Lung (tissue), 11 donors: ENCODE measurements at regions not wholly inside any gene's neighbourhood (a gene's known extent, or its start where the extent isn't known, plus 50 kb on each side); places are given as distances from the start of the nearest gene placed in this dataset.

Experiments used
- ATAC-seq: fragments of 200-7000 bp; cut with Tn5 transposase; one replicate; pipeline ENCODE4 v1.9.1; 2020; ENCODE audit warnings: moderate number of reproducible peaks; ENCODE audit not compliant: insufficient read depth, low FRiP score
- DNase-seq, 3 donors: peaks; one replicate each; pipeline ENCODE4 v3.0.0-alpha.2; 2013 to 2017
- H3K27ac ChIP-seq, 2 donors: one replicate each; pipeline ENCODE4 v1.5.1; 2013; ENCODE audit warnings: mild to moderate bottlenecking in 2 of 2, moderate library complexity in 2 of 2, control low read depth in 1 of 2, inconsistent platforms in 1 of 2, low read depth in 1 of 2, low read length in 1 of 2
- H3K27me3 ChIP-seq, 3 donors: one replicate each; pipeline ENCODE4 v1.5.1; 2013; ENCODE audit warnings: low read length in 2 of 3; ENCODE audit not compliant: control insufficient read depth in 3 of 3, insufficient read depth in 3 of 3
- H3K36me3 ChIP-seq, 4 donors: one replicate each; pipeline ENCODE4 v1.5.1; 2013; ENCODE audit warnings: low read length in 4 of 4, mild to moderate bottlenecking in 1 of 4, moderate library complexity in 1 of 4; ENCODE audit not compliant: control insufficient read depth in 4 of 4, insufficient read depth in 4 of 4
- H3K4me1 ChIP-seq, 5 donors: one replicate each; pipeline ENCODE4 v1.5.1; 2013; ENCODE audit warnings: low read length in 5 of 5, mild to moderate bottlenecking in 2 of 5, moderate library complexity in 1 of 5; ENCODE audit not compliant: control insufficient read depth in 5 of 5, insufficient read depth in 5 of 5
- H3K4me3 ChIP-seq: one replicate; pipeline ENCODE4 v1.5.1; 2013; ENCODE audit warnings: mild to moderate bottlenecking, control low read depth, moderate library complexity
- H3K9ac ChIP-seq, 2 donors: one replicate each; pipeline ENCODE4 v1.5.1; 2013; ENCODE audit warnings: low read length in 2 of 2, control low read depth in 1 of 2; ENCODE audit not compliant: insufficient read depth in 1 of 2
- H3K9me3 ChIP-seq, 4 donors: one replicate each; pipeline ENCODE4 v1.5.1; 2013; ENCODE audit warnings: low read length in 3 of 4, mild to moderate bottlenecking in 1 of 4, moderate library complexity in 1 of 4; ENCODE audit not compliant: control insufficient read depth in 4 of 4, insufficient read depth in 3 of 4
- CTCF ChIP-seq: IDR thresholded peaks from 2 replicates; pipeline ENCODE4 v1.5.1; 2012; ENCODE audit warnings: mild to moderate bottlenecking; ENCODE audit errors: control extremely low read depth, extremely low read depth
- WGBS, 2 donors: extraction: QIAGEN DNeasy Blood & Tissue Kit; methylation state at CpG; one replicate each; pipeline ENCODE4 v1.1.7; 2013; 5-methylcytosine and 5-hydroxymethylcytosine counted together
- donor health status: control.
- donor health status: control.
- donor health status: Bipolar disorder and iron deficiency.
- donor health status: healthy.
- donor health status: DM: yes; HTN: yes; CAD: no.

DNA sequence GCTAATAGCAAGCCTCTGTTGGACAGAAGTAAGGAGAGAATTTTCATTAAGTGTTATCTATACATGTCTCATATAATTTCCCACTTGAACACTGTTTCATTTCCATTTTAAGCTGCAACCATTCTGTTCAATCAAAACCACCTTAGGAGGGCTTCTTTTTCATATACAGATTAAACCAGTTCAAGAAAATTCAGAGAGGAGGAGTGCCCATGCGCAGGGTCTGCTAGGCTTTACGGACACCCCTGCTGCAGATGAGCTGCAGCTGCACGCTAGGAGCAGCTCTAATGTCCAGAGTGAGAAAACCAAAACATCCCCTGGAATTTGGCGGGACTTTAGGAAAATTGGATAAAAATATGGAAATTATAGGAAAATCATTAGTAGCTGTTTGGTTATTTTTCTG lies 541.0 kb downstream of the SPRY1 start:
- no peak for TF ChIP-seq CTCF
- Histone ChIP-seq H3K4me3 (no peak overlapping the region), H3K9me3 (peaks cover 0 to 1% (median 0%) of the 10 kb centered on the region in 4 donors), H3K27me3 (no peaks in the 10 kb centered on the region), H3K36me3 (peaks cover 0 to 2% (median 0%) of the 10 kb centered on the region in 4 donors), H3K4me1 (peaks cover 0 to 29% (median 4%) of the 10 kb centered on the region in 5 donors), H3K27ac (no peak overlapping the region), H3K9ac (no peak overlapping the region)
- WGBS, 2 donors: 77 to 86% methylated on average over 4 of the region's 4 CpGs
- no peak for ATAC-seq
- DNase-seq: peak; percentile 63 to 86 (median 86)

GRCh38 chr4:123939621-123940020 lies 543.0 kb downstream of the SPRY1 start:
- H3K9ac ChIP-seq: no peak overlapping the region
- peaks cover 0 to 29% (median 4%) of the 10 kb centered on the region in 5 donors for H3K4me1 ChIP-seq
- DNase-seq (peak in 1 of 3 donors; percentile 22), ATAC-seq (no peak)
- no peaks in the 10 kb centered on the region for H3K36me3 ChIP-seq
- H3K27ac ChIP-seq: no peak overlapping the region
- H3K27me3 ChIP-seq: no peaks in the 10 kb centered on the region
- no peak overlapping the region for H3K4me3 ChIP-seq
- TF ChIP-seq CTCF: no peak
- peaks cover 0 to 3% (median 0%) of the 10 kb centered on the region in 4 donors for H3K9me3 ChIP-seq
- WGBS, 2 donors: 68 to 83% methylated on average over 1 of the region's 1 CpG

DNA sequence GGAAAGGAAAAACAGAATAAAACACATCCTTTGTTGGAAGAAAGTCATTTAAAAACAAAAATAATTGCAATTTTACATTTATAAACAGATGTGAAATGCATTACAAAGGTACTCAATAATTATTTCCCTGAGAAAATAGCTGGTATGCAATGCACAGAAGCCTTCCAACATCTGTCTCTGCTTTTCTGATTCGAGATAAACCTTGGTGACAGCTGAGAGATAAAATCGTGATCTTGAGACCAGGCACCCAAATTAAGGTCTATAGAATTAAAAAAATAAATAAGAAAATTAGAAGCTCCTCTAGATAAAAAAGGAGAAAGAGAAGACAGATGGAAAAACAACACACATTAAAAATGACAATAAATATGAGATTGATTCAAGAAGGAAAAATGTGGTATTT lies 544.0 kb downstream of the SPRY1 start:
- DNase-seq: no peak
- H3K9me3 ChIP-seq: peaks cover 0 to 3% (median 0%) of the 10 kb centered on the region in 4 donors
- H3K27ac ChIP-seq: no peak overlapping the region
- H3K27me3 ChIP-seq: no peaks in the 10 kb centered on the region
- ATAC-seq: no peak
- H3K36me3 ChIP-seq: no peaks in the 10 kb centered on the region
- WGBS, 2 donors: 83 to 91% methylated on average over 2 of the region's 2 CpGs
- H3K4me3 ChIP-seq: no peak overlapping the region
- no peak overlapping the region for H3K9ac ChIP-seq
- H3K4me1 ChIP-seq: peaks cover 0 to 29% (median 4%) of the 10 kb centered on the region in 5 donors
- TF ChIP-seq CTCF: no peak

GRCh38 chr4:123941306-123941705 lies 544.7 kb downstream of the SPRY1 start:
- Histone ChIP-seq H3K27me3 (no peaks in the 10 kb centered on the region), H3K9ac (no peak overlapping the region), H3K9me3 (peaks cover 0 to 3% (median 0%) of the 10 kb centered on the region in 4 donors), H3K4me3 (no peak overlapping the region), H3K36me3 (no peaks in the 10 kb centered on the region), H3K4me1 (peaks cover 0 to 28% (median 3%) of the 10 kb centered on the region in 5 donors), H3K27ac (no peak overlapping the region)
- no peak for DNase-seq
- TF ChIP-seq CTCF: no peak
- WGBS, 2 donors: 67 to 73% methylated on average over 1 of the region's 1 CpG
- no peak for ATAC-seq
